ENCODE measurements at regions not wholly inside any gene's neighbourhood (a gene's known extent, or its start where the extent isn't known, plus 50 kb on each side); places are given as distances from the start of the nearest gene placed in this dataset.

DNA sequence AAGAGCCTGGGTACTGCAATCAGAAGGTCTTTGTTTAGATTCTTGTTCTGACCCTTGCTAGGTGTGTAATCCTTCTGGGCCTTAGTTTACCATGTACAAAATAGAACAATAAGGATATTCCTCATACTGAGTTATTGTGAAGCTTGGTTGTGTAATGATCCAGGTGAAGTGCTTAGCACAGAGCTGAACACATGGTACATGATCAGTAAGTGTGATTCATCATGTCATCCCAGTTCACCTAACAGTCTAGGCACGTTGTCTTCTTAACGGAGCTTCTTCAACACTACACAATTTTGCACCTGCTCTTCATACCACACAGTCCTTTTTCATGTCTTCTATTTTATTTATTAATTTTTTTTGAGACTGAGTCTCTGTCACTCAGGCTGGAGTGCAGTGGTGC, 234.3 kb upstream of the TENM4 start:
- no peak for ATAC-seq
- TF ChIP-seq PPARA (CRISPR knock-in tag; IDR thresholded peaks at IDR 0.05; ENCODE audit: borderline replicate concordance) = no peak
- no peak for TF ChIP-seq TCF4 (CRISPR knock-in tag; IDR thresholded peaks at IDR 0.05; ENCODE audit: borderline replicate concordance)
- TF ChIP-seq, protein P1, sequence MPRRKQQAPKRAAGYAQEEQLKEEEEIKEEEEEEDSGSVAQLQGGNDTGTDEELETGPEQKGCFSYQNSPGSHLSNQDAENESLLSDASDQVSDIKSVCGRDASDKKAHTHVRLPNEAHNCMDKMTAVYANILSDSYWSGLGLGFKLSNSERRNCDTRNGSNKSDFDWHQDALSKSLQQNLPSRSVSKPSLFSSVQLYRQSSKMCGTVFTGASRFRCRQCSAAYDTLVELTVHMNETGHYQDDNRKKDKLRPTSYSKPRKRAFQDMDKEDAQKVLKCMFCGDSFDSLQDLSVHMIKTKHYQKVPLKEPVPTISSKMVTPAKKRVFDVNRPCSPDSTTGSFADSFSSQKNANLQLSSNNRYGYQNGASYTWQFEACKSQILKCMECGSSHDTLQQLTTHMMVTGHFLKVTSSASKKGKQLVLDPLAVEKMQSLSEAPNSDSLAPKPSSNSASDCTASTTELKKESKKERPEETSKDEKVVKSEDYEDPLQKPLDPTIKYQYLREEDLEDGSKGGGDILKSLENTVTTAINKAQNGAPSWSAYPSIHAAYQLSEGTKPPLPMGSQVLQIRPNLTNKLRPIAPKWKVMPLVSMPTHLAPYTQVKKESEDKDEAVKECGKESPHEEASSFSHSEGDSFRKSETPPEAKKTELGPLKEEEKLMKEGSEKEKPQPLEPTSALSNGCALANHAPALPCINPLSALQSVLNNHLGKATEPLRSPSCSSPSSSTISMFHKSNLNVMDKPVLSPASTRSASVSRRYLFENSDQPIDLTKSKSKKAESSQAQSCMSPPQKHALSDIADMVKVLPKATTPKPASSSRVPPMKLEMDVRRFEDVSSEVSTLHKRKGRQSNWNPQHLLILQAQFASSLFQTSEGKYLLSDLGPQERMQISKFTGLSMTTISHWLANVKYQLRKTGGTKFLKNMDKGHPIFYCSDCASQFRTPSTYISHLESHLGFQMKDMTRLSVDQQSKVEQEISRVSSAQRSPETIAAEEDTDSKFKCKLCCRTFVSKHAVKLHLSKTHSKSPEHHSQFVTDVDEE (CRISPR knock-in tag; IDR thresholded peaks at IDR 0.05) = no peak
- no peak for TF ChIP-seq CSDC2 (CRISPR knock-in tag; IDR thresholded peaks at IDR 0.05)
- TF ChIP-seq TOX (CRISPR knock-in tag; IDR thresholded peaks at IDR 0.05; ENCODE audit: borderline replicate concordance) = no peak

DNA sequence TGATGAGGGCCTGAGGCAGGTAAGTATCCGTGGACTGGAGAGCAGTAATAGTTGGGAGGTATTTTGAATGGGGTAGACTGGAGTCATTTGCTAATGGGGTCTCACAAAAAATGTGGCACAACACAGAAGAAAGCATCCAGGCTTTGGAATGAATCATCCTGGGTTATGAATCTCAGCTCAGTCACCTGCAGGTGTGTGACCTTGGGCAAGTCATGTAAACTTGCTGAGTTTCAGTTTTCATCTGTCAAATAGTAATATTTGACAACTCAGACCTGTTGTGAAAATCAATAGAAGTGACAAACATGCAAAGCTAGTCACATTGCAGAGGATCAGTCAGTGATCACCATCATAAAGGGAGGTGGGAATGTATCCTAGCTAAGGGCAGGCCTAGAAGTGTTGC, 232.0 kb upstream of the TENM4 start:
- no peak for ATAC-seq
- TF ChIP-seq BACH2 (CRISPR knock-in tag; IDR thresholded peaks at IDR 0.05; ENCODE audit: borderline replicate concordance) = no peak
- TF ChIP-seq SNAI2 (CRISPR knock-in tag; IDR thresholded peaks at IDR 0.05) = no peak
- no peak for TF ChIP-seq ZFP3 (CRISPR knock-in tag; IDR thresholded peaks at IDR 0.05)
- TF ChIP-seq RARB (CRISPR knock-in tag; IDR thresholded peaks at IDR 0.05) = no peak
- no peak for TF ChIP-seq OSR1 (CRISPR knock-in tag; IDR thresholded peaks at IDR 0.05)
- TF ChIP-seq, protein P2, sequence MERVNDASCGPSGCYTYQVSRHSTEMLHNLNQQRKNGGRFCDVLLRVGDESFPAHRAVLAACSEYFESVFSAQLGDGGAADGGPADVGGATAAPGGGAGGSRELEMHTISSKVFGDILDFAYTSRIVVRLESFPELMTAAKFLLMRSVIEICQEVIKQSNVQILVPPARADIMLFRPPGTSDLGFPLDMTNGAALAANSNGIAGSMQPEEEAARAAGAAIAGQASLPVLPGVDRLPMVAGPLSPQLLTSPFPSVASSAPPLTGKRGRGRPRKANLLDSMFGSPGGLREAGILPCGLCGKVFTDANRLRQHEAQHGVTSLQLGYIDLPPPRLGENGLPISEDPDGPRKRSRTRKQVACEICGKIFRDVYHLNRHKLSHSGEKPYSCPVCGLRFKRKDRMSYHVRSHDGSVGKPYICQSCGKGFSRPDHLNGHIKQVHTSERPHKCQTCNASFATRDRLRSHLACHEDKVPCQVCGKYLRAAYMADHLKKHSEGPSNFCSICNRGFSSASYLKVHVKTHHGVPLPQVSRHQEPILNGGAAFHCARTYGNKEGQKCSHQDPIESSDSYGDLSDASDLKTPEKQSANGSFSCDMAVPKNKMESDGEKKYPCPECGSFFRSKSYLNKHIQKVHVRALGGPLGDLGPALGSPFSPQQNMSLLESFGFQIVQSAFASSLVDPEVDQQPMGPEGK (CRISPR knock-in tag; IDR thresholded peaks at IDR 0.05; ENCODE audit: borderline replicate concordance) = no peak
- TF ChIP-seq TCF4 (CRISPR knock-in tag; IDR thresholded peaks at IDR 0.05; ENCODE audit: borderline replicate concordance) = no peak
- TF ChIP-seq ZFP30 (CRISPR knock-in tag; IDR thresholded peaks at IDR 0.05) = no peak
- no peak for TF ChIP-seq ZNF565 (CRISPR knock-in tag; conservative IDR thresholded peaks at IDR 0.05; ENCODE audit: low read depth)
- TF ChIP-seq ZNF70 (CRISPR knock-in tag; IDR thresholded peaks at IDR 0.05) = no peak
- TF ChIP-seq ZC3H10 (CRISPR knock-in tag; IDR thresholded peaks at IDR 0.05) = no peak
- TF ChIP-seq, protein P1 (CRISPR knock-in tag; IDR thresholded peaks at IDR 0.05) = no peak
- TF ChIP-seq ARNTL (CRISPR knock-in tag; IDR thresholded peaks at IDR 0.05; ENCODE audit: borderline replicate concordance, low read depth) = no peak
- no peak for TF ChIP-seq PPARA (CRISPR knock-in tag; IDR thresholded peaks at IDR 0.05; ENCODE audit: borderline replicate concordance)
- TF ChIP-seq TOX (CRISPR knock-in tag; IDR thresholded peaks at IDR 0.05; ENCODE audit: borderline replicate concordance) = no peak

DNA sequence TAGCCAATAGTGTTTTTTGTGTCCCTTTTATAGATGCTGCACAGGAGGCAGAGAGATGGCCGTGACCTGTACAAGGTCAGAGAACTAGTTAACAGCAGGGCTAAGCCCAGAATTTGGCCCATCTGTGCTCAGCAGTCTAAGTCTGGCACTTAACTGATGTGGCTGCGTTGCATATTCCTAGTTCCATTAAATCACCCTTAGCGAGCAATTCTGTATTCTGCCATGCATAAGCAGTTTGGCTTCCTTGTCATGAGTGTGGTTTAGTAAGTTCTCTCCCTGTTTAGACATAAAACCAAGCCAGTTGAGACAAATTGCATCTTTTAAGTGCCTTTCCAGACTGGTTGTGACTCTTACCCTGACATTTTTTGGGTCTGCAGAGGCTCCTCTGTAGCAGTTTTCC, 230.6 kb upstream of the TENM4 start:
- no peak for ATAC-seq
- no peak for TF ChIP-seq ISL1 (CRISPR knock-in tag; IDR thresholded peaks at IDR 0.05)
- TF ChIP-seq ZNF8 (CRISPR knock-in tag; IDR thresholded peaks at IDR 0.05) = no peak

DNA sequence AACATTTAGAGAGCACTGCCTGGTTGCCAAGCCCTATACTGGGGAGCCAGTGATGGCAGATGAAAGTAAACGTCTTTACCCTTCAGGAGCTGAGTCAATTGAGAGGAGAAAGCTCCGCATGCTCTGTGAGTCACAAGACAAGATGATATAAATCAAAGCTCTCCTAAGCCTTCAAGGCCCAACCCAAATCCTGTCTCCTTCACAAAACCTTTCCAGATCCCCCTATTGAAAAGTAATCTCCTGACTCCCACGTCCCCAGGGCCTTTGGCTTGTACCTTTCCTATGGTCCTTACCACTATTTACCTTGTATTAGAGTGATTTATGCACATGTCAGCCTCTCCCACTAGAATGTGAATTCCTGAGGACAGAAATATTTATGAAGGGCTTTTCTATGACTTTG, 230.1 kb upstream of the TENM4 start:
- no peak for ATAC-seq
- TF ChIP-seq ZNF70 (CRISPR knock-in tag; IDR thresholded peaks at IDR 0.05) (no peak), SNAI2 (CRISPR knock-in tag; IDR thresholded peaks at IDR 0.05) (no peak), ESRRG (CRISPR knock-in tag; IDR thresholded peaks at IDR 0.05) (no peak), BACH2 (CRISPR knock-in tag; IDR thresholded peaks at IDR 0.05; ENCODE audit: borderline replicate concordance) (no peak), RARB (CRISPR knock-in tag; IDR thresholded peaks at IDR 0.05) (no peak), ZC3H10 (CRISPR knock-in tag; IDR thresholded peaks at IDR 0.05) (no peak), ZNF8 (CRISPR knock-in tag; IDR thresholded peaks at IDR 0.05) (no peak), ISL1 (CRISPR knock-in tag; IDR thresholded peaks at IDR 0.05) (no peak), OSR1 (CRISPR knock-in tag; IDR thresholded peaks at IDR 0.05) (no peak), ZFP3 (CRISPR knock-in tag; IDR thresholded peaks at IDR 0.05) (no peak), ZNF565 (CRISPR knock-in tag; conservative IDR thresholded peaks at IDR 0.05; ENCODE audit: low read depth) (no peak), PPARA (CRISPR knock-in tag; IDR thresholded peaks at IDR 0.05; ENCODE audit: borderline replicate concordance) (no peak), GLIS3 (CRISPR knock-in tag; IDR thresholded peaks at IDR 0.05) (no peak), TCF4 (CRISPR knock-in tag; IDR thresholded peaks at IDR 0.05; ENCODE audit: borderline replicate concordance) (no peak), TOX (CRISPR knock-in tag; IDR thresholded peaks at IDR 0.05; ENCODE audit: borderline replicate concordance) (no peak)
- TF ChIP-seq, protein P3, sequence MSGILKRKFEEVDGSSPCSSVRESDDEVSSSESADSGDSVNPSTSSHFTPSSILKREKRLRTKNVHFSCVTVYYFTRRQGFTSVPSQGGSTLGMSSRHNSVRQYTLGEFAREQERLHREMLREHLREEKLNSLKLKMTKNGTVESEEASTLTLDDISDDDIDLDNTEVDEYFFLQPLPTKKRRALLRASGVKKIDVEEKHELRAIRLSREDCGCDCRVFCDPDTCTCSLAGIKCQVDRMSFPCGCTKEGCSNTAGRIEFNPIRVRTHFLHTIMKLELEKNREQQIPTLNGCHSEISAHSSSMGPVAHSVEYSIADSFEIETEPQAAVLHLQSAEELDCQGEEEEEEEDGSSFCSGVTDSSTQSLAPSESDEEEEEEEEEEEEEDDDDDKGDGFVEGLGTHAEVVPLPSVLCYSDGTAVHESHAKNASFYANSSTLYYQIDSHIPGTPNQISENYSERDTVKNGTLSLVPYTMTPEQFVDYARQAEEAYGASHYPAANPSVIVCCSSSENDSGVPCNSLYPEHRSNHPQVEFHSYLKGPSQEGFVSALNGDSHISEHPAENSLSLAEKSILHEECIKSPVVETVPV (CRISPR knock-in tag; IDR thresholded peaks at IDR 0.05) = no peak
- TF ChIP-seq, protein P4, sequence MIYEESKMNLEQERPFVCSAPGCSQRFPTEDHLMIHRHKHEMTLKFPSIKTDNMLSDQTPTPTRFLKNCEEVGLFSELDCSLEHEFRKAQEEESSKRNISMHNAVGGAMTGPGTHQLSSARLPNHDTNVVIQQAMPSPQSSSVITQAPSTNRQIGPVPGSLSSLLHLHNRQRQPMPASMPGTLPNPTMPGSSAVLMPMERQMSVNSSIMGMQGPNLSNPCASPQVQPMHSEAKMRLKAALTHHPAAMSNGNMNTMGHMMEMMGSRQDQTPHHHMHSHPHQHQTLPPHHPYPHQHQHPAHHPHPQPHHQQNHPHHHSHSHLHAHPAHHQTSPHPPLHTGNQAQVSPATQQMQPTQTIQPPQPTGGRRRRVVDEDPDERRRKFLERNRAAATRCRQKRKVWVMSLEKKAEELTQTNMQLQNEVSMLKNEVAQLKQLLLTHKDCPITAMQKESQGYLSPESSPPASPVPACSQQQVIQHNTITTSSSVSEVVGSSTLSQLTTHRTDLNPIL (CRISPR knock-in tag; IDR thresholded peaks at IDR 0.05; ENCODE audit: low read depth) = no peak
- TF ChIP-seq, protein P5, sequence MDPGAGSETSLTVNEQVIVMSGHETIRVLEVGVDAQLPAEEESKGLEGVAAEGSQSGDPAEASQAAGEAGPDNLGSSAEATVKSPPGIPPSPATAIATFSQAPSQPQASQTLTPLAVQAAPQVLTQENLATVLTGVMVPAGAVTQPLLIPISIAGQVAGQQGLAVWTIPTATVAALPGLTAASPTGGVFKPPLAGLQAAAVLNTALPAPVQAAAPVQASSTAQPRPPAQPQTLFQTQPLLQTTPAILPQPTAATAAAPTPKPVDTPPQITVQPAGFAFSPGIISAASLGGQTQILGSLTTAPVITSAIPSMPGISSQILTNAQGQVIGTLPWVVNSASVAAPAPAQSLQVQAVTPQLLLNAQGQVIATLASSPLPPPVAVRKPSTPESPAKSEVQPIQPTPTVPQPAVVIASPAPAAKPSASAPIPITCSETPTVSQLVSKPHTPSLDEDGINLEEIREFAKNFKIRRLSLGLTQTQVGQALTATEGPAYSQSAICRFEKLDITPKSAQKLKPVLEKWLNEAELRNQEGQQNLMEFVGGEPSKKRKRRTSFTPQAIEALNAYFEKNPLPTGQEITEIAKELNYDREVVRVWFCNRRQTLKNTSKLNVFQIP (CRISPR knock-in tag; IDR thresholded peaks at IDR 0.05; ENCODE audit: borderline replicate concordance, low read depth) = no peak

Measured in SK-N-SH treated with all-trans-retinoic acid at 6 μM for 48 hours (cell line).